Activated CD4-positive, alpha-beta T cell treated with anti-CD3 and anti-CD28 coated beads, Interleukin-2, amount 10 ng/mL, durations not matched to agents 24 days and 14 days (primary cell): ENCODE measurements at regions not wholly inside any gene's neighbourhood (a gene's known extent, or its start where the extent isn't known, plus 50 kb on each side); places are given as distances from the start of the nearest gene placed in this dataset.
"Not testable (repeated sequence)": the region's sequence is repeated elsewhere in the genome, so short reads cannot be mapped to it uniquely, and the experiment has no call there.

ENCODE experiments used
- DNase-seq: peaks from one replicate; pipeline ENCODE4 v3.0.0; 2022
- H3K27ac Mint-ChIP-seq: one replicate; pipeline ENCODE4 v1.8.0; 2022; ENCODE audit warnings: mild to moderate bottlenecking, mixed read lengths
- H3K27me3 Mint-ChIP-seq: one replicate; pipeline ENCODE4 v1.8.0; 2022; ENCODE audit warnings: mixed read lengths
- H3K36me3 Mint-ChIP-seq: one replicate; pipeline ENCODE4 v1.8.0; 2022; ENCODE audit warnings: low read depth, mild to moderate bottlenecking, mixed read lengths
- H3K4me1 Mint-ChIP-seq: one replicate; pipeline ENCODE4 v1.8.0; 2021; ENCODE audit warnings: mixed read lengths
- H3K4me3 Mint-ChIP-seq: one replicate; pipeline ENCODE4 v1.8.0; 2022; ENCODE audit warnings: mild to moderate bottlenecking, moderate library complexity, mixed read lengths
- H3K9me3 Mint-ChIP-seq: one replicate; pipeline ENCODE4 v1.8.0; 2021; ENCODE audit warnings: mixed read lengths
- intact Hi-C: fragments of 100-400 bp; cut with micrococcal nuclease; formaldehyde crosslinking; loops from one replicate; pipeline ENCODE4 v1.15.1; 2023

DNA sequence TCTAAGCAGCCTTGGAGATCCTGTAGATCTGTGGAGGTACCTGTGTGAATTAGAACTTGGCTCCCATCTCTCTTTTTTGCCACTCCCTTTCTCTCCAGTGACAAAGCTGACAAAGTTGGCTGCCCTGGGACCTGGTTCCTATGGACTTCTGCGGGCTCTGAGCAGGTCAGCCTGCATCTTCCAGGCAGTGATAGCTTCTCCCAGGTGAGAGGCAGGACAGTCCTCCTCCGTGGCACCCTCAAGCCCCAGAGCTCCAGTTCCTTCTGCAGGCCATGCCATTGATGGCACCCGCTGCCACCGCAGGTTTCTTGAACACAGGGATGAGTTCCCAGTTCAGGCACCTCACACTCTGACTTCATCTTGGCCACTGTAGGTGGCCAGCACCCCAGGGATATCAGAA lies 73.5 kb upstream of the GRB10 start:
- H3K4me1 Mint-ChIP-seq = no peaks in the 10 kb centered on the region
- H3K9me3 Mint-ChIP-seq = no peaks in the 10 kb centered on the region
- no peak for DNase-seq
- H3K4me3 Mint-ChIP-seq = no peak overlapping the region
- H3K27me3 Mint-ChIP-seq = peaks cover 5% of the 10 kb centered on the region
- no peak overlapping the region for H3K27ac Mint-ChIP-seq
- no peaks in the 10 kb centered on the region for H3K36me3 Mint-ChIP-seq
- intact Hi-C loops = no loop called here

DNA sequence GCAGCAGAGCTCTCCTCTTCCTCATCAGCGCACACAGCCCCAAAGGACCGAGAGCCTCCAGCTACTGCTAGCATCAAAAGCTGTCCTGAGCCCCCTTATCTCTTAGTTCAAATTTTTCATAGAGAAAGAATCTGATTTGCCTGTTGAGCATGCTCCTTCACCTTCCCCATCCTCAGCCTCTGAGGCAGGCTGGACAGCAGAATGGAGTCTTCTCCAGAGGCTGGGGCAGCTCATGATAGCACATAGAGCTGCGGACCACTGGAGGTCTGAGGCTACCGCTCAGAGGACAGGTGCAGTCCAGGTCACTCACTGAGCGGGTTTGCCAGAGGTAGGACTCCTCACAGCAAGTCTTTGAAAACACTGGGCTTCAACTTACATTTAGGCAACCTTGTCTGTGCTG lies 72.8 kb upstream of the GRB10 start:
- Mint-ChIP-seq H3K36me3 (no peaks in the 10 kb centered on the region), H3K27ac (no peak overlapping the region), H3K27me3 (peaks cover 4% of the 10 kb centered on the region)

DNA sequence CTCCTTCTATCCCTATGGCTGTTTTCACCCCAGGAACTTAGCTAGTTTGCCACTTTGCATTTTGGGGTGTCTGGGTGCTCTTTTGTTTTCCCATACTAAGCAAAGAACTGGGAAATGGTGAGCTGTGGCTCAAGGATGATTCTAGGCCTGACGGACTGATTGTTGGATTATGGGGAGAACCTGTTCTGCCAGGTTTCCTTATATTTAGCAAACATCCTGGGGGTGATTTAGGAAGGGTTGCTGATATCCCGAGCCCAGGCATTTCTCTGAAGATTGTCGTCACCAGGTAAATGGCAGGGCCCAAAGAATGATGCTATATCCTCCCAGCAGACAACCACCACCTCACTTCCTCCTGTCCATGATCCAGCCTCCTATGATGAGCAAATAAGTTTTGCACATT lies 72.1 kb upstream of the GRB10 start:
- DNase-seq = no peak
- Mint-ChIP-seq H3K9me3 (no peaks in the 10 kb centered on the region), H3K4me1 (no peaks in the 10 kb centered on the region), H3K27me3 (peaks cover 3% of the 10 kb centered on the region), H3K27ac (no peak overlapping the region), H3K4me3 (no peak overlapping the region), H3K36me3 (no peaks in the 10 kb centered on the region)
- intact Hi-C loops = no loop called here

More for the DNA sequence above, 72.8 kb upstream of the GRB10 start:
- no peaks in the 10 kb centered on the region for H3K4me1 Mint-ChIP-seq
- no peaks in the 10 kb centered on the region for H3K9me3 Mint-ChIP-seq
- no peak overlapping the region for H3K4me3 Mint-ChIP-seq
- no peak for DNase-seq
- intact Hi-C loops = no loop called here

DNA sequence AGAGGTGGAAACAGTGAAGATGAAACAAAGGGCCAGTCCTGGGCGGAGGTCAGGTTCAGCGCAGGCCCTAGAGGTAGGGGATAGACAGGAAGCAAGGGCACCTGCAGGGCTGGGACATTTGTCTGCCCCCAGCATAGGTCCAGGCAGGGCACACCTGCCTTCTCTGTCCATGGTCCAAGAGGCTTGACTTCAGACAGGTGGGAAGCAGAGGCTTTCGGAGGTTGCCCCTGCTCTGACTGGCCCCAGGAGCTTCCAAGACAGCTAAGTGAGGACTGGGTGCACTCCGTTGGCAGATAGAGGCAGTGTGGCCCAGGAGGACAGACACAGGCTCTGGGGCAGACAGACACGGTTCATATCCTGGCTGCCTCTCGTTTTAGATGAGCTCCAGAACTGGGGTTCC lies 71.6 kb upstream of the GRB10 start:
- DNase-seq = no peak
- intact Hi-C loops = no loop called here
- H3K9me3 Mint-ChIP-seq = no peaks in the 10 kb centered on the region
- peaks cover 3% of the 10 kb centered on the region for H3K27me3 Mint-ChIP-seq
- no peak overlapping the region for H3K27ac Mint-ChIP-seq
- no peaks in the 10 kb centered on the region for H3K36me3 Mint-ChIP-seq
- no peaks in the 10 kb centered on the region for H3K4me1 Mint-ChIP-seq
- H3K4me3 Mint-ChIP-seq = no peak overlapping the region

DNA sequence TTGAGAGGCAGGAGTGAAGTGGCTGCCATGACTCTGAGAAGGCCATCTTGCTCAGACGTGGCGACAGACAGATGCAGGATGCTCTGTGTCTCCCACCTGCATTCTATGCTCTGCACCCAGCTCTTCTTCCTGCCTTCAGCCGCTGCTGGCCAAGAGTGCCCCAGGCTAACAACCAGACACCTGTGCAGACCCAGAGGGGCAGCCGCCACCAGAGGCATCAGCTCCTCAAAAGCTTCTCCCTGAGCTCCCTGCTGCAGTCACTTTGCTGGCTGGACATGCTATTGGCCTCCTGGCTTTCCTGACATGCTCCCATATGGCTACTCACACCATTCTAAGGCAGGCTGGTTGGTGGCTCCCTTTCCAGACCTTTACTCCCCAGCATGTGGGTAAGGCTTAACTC lies 70.6 kb upstream of the GRB10 start:
- Mint-ChIP-seq H3K27ac (no peak overlapping the region), H3K4me1 (no peaks in the 10 kb centered on the region), H3K36me3 (no peaks in the 10 kb centered on the region), H3K9me3 (no peaks in the 10 kb centered on the region), H3K27me3 (peaks cover 3% of the 10 kb centered on the region), H3K4me3 (no peak overlapping the region)
- intact Hi-C loops = no loop called here
- no peak for DNase-seq

DNA sequence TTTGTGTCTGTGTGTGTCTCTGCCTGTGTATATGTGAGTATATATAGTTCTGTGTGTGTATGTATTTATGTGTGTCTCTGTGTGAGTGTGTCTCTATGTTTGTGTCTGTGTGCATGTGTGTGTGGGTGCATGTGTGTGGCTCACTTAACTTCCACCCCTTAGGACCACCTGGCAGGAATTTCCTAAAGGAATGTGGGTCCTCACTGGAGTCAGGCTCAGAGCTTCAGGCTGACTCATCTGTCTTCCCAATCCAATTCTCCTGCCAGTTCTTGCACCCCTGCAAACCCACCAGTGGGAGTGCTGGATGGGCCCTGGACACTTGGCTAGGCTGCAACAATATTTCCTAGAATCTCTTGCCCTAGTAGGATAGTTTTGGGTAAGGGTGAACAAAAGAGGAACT lies 70.2 kb upstream of the GRB10 start:
- peaks cover 4% of the 10 kb centered on the region for H3K27me3 Mint-ChIP-seq
- no peak for DNase-seq

DNA sequence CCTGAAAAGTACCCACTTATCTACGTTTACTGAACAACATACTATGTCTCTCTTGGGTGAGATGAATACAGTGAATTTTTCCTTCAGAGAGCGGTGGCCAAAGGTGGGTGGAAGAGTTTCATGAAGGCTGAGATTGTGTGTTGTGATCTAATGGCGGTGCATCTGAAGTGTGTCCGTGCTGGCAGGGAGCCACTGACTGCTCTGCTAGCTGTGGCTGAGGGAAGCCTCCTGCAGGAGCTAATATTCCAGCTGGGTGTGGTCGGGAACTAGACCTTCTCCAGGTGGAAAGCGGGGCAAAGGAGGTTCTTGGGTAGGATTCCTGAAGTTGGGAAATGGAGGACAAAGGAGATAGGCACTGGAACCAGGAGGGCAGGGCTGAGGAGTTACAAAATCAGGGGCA lies 69.2 kb upstream of the GRB10 start:
- intact Hi-C loops = no loop called here
- H3K4me3 Mint-ChIP-seq = no peak overlapping the region
- H3K4me1 Mint-ChIP-seq = no peaks in the 10 kb centered on the region
- H3K36me3 Mint-ChIP-seq = no peaks in the 10 kb centered on the region
- DNase-seq = no peak
- no peak overlapping the region for H3K27ac Mint-ChIP-seq
- peaks cover 7% of the 10 kb centered on the region for H3K27me3 Mint-ChIP-seq
- H3K9me3 Mint-ChIP-seq = no peaks in the 10 kb centered on the region

More for the DNA sequence above, 70.2 kb upstream of the GRB10 start:
- Mint-ChIP-seq H3K27ac (no peak overlapping the region), H3K4me1 (no peaks in the 10 kb centered on the region), H3K4me3 (no peak overlapping the region), H3K9me3 (no peaks in the 10 kb centered on the region), H3K36me3 (no peaks in the 10 kb centered on the region)
- intact Hi-C loops = no loop called here

DNA sequence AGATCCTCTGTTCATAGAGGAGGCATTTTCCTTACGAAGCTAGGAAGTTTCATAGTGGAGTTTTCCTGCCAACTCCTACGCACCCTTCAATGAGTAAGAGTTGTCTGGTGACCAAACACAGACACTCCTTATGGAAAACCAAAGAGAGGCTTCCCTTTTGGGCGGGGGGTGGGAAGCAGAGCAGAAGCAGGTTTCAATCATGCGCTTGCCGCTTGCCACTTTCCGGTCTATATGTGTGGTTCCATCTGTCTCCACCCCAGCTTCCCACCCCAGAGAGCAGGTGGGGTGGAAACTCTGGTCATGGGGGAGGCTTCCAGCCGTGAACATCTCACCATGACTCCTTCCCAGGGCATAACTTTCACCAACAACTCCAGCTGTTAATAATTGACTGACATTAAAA lies 68.8 kb upstream of the GRB10 start:
- H3K4me1 Mint-ChIP-seq = no peaks in the 10 kb centered on the region
- H3K36me3 Mint-ChIP-seq = no peaks in the 10 kb centered on the region
- H3K9me3 Mint-ChIP-seq = no peaks in the 10 kb centered on the region
- no peak for DNase-seq
- H3K27ac Mint-ChIP-seq = no peak overlapping the region
- H3K4me3 Mint-ChIP-seq = no peak overlapping the region
- intact Hi-C loops = no loop called here
- H3K27me3 Mint-ChIP-seq = peaks cover 7% of the 10 kb centered on the region

DNA sequence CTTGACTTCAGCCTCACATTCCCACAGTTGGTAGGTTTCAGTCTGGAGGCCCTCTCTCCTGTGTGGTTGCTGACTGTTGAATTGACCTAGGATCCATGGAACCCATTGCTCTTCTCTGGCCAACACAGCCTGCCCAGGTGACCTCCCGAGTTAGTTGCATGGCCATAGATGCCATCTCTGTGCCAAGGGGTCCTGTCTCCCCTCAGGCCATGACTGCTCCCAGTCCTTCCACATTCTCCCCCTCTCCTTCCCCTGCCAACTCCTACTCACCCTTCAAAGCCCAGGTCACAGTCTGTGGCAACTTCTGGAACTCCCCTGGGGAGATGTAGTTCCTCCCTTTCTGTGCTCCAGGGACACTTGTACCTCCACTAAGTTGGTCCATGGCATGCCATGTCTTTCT lies 67.3 kb upstream of the GRB10 start:
- Mint-ChIP-seq H3K27me3 (peaks cover 5% of the 10 kb centered on the region), H3K4me3 (no peak overlapping the region), H3K27ac (no peak overlapping the region), H3K4me1 (no peaks in the 10 kb centered on the region), H3K36me3 (no peaks in the 10 kb centered on the region), H3K9me3 (no peaks in the 10 kb centered on the region)
- intact Hi-C loops = no loop called here
- no peak for DNase-seq

DNA sequence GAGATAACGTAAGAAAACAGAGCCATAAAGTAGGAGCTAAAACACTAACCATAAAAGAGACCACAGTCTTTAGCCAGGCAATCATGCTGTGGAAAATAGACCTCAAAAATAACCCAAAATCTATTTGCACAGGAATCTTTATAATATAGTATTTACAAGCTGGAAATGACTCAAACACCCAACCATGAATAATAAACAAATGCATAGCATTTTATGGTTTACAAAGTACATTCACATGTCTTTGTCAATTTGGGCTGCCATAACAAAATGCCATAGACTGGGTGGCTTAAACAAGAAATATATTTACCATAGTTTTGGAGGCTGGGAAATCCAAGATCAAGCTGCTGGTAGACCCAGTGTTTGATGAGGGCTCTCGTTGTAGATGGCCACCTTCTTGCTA lies 65.5 kb upstream of the GRB10 start:
- Mint-ChIP-seq H3K9me3 (no peaks in the 10 kb centered on the region), H3K27me3 (peaks cover 12% of the 10 kb centered on the region), H3K4me1 (no peaks in the 10 kb centered on the region), H3K36me3 (no peaks in the 10 kb centered on the region), H3K27ac (no peak overlapping the region), H3K4me3 (no peak overlapping the region)
- DNase-seq = no peak
- intact Hi-C loops = no loop called here

DNA sequence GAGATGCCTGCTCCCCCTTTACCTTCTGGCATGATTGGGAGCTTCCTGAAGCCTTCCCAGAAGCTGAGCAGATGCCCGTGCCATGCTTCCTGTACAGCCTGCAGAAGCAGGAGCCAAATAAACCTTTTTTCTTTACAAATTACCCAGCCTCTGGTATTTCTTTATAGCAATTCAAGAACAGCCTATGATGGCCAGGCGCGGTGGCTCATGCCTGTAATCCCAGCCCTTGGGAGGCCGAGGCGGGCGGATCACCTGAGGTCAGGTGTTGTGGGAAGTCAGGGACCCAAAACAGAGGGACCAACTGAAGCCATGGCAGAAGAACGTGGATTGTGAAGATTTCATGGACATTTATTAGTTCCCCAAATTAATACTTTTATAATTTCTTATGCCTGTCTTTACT lies 62.2 kb upstream of the GRB10 start:
- not testable (repeated sequence) for H3K4me3 Mint-ChIP-seq, H3K27ac Mint-ChIP-seq

DNA sequence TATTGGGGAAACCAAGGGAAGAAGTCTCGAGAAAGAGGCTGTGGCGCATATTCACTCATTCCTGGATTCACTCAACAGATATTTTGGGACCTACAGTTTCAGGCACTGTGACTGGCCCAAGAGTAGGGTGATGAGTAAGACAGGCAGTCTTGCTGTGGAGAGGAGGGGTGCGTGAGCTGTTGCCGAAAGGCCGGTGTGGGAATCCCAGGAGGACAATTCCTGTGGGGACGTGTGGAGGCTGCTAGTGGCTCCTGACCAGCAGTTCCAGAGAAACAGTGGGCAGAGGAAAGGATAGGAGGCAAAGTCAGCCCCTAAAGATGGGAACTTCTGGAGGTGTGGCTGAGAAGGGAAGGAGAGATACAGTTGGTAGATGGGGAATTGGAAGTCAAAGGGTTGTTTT lies 59.3 kb upstream of the GRB10 start:
- Mint-ChIP-seq H3K27ac (no peak overlapping the region), H3K36me3 (no peaks in the 10 kb centered on the region), H3K4me1 (no peaks in the 10 kb centered on the region), H3K9me3 (no peaks in the 10 kb centered on the region), H3K4me3 (no peak overlapping the region), H3K27me3 (peaks cover 46% of the 10 kb centered on the region)
- intact Hi-C loops = no loop called here
- no peak for DNase-seq

More for the DNA sequence above, 62.2 kb upstream of the GRB10 start:
- H3K9me3 Mint-ChIP-seq, H3K4me1 Mint-ChIP-seq, H3K36me3 Mint-ChIP-seq, intact Hi-C loops, DNase-seq: not testable (repeated sequence)
- H3K27me3 Mint-ChIP-seq = peaks cover 29% of the 10 kb centered on the region

DNA sequence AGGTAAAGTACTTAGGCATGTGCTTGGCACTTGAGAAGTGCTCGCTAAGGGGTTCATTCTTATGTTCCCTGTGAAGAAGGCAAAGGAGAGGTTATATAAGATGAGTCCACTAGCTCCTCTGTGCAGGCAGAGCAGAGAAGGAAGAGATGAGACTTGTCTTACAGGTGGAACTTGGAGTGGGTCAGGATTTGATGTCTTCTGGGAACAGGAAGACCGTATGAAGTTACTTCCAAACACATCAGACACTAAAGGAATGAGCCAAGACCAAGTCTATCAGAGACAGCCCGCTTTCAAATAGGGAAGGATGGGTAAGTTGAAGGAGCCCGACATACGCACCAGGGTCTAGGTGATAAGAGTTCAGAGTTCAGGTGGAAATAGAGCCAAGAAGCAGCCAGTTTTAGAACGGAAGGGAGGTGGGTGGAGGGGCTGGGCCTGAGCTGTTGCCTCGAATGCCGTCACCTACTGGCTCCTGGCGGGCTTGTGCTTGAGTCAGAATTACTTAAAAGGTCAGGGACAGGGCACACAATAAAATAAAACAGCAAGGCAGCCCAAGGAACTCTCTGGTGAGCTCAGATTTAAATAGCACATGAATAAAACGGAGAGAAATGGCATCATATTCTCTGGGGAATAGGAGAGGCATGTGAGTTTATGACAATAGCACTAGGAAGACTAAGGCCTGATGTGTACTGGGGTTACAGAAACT lies 56.1 kb upstream of the GRB10 start:
- Mint-ChIP-seq H3K4me3 (no peak overlapping the region), H3K4me1 (peaks cover under 1% of the 10 kb centered on the region), H3K27ac (no peak overlapping the region), H3K27me3 (peaks cover 60% of the 10 kb centered on the region), H3K9me3 (no peaks in the 10 kb centered on the region), H3K36me3 (no peaks in the 10 kb centered on the region)
- no peak for DNase-seq
- intact Hi-C loops = no loop called here

DNA sequence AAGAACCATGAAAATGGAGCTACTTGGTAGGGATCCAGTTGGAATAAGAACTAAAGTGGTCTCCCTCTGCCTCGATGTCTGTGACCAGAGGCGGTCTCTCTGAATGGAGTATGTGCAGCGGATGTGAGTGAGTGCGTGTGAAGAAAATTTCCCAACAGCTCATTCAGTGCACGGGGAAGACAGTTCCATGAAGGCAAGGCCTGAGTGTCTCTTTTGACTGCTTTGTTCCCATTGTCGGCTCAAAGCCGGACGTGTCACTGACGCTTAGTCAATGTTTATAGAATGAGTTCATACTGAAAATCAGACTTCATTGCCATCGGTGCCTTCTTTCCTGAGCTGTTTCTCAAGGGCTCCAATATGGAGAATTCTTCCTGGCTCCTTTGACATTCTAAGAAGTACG lies 55.3 kb upstream of the GRB10 start:
- peaks cover 9% of the 10 kb centered on the region for H3K4me1 Mint-ChIP-seq
- DNase-seq = no peak
- H3K9me3 Mint-ChIP-seq = no peaks in the 10 kb centered on the region
- H3K36me3 Mint-ChIP-seq = no peaks in the 10 kb centered on the region
- peaks cover 59% of the 10 kb centered on the region for H3K27me3 Mint-ChIP-seq
- H3K27ac Mint-ChIP-seq = no peak overlapping the region
- intact Hi-C loops = no loop called here
- no peak overlapping the region for H3K4me3 Mint-ChIP-seq

DNA sequence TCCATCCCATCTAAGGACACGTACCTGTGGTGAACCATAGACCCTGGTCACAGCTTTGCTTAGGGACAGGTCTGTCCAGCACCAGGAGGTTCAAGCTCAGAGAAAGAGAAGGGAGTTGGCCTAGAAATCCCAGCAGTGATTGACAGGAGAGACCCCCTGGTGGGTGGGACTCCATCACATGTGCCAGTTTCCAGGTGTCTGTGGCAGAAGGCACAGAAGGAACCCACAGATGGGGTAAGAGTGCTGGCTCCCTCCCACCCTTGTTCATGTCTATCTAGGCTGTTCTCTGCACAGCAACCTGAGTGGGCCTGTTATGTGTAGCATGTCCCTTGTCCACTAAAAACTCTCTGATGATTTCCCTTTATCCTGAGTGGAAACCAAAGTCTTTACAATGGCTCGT lies 54.0 kb upstream of the GRB10 start:
- Mint-ChIP-seq H3K27me3 (peaks cover 56% of the 10 kb centered on the region), H3K4me1 (peaks cover 21% of the 10 kb centered on the region)

More for the DNA sequence above, 54.0 kb upstream of the GRB10 start:
- H3K27ac Mint-ChIP-seq = no peak overlapping the region
- no peaks in the 10 kb centered on the region for H3K36me3 Mint-ChIP-seq
- no peak overlapping the region for H3K4me3 Mint-ChIP-seq
- intact Hi-C loops = no loop called here
- no peak for DNase-seq
- peaks cover 3% of the 10 kb centered on the region for H3K9me3 Mint-ChIP-seq
